K562 (cell line): ENCODE measurements at regions not wholly inside any gene's neighbourhood (a gene's known extent, or its start where the extent isn't known, plus 50 kb on each side); places are given as distances from the start of the nearest gene placed in this dataset.

Experiments used
- ATAC-seq: fragments of 200-7000 bp; cut with Tn5 transposase; 3 replicates; pipeline ENCODE4 v1.9.1; 2020; ENCODE audit warnings: moderate library complexity
- BruUV-seq: library from RNA; stranded (reverse); fragments of 400-500 nt; replicated peaks from 2 replicates; lab custom pipeline; 2021; lab: Mats Ljungman, UMichigan
- CTCF ChIA-PET: fragments of 300-600 bp; formaldehyde crosslinking; extraction: SDS; loops from one replicate; lab custom pipeline; 2021; ENCODE audit warnings: low intra/inter-chr PET ratio; lab: Yijun Ruan, JAX
- POLR2A ChIA-PET: fragments of 300-600, 350-650 bp; sonication (Branson Sonifier 250); formaldehyde crosslinking; extraction: SDS; loops from one replicate; lab custom pipeline; 2021; ENCODE audit warnings: antibody characterized with exemption, inconsistent platforms; lab: Yijun Ruan, JAX
- DNase-seq, 4 experiments: peaks; one replicate each; pipeline versions ENCODE4 v3.0.0 to v3.0.0-alpha.2; 2011 to 2018; ENCODE audit warnings: low spot score in 3 of 4, mixed read lengths in 3 of 4; ENCODE audit errors: extremely low read depth in 1 of 4
- FAIRE-seq: peaks from 2 replicates; lab custom pipeline; 2011; peaks lifted over from hg19 to GRCh38; lab: Jason Lieb, UNC
- H2AFZ ChIP-seq: 2 replicates; pipeline ENCODE4 v1.6.0; 2011; ENCODE audit warnings: low read depth, low read length, control low read depth, inconsistent platforms
- H3K27ac ChIP-seq: fragments of 200-600 bp; 3 replicates; pipeline ENCODE4 v1.8.0; 2011; ENCODE audit warnings: low read depth, mild to moderate bottlenecking, control low read depth, inconsistent platforms, low read length, moderate library complexity, mixed read lengths; ENCODE audit errors: extremely low read depth
- H3K27me3 ChIP-seq, 2 experiments: fragments of 300-600 bp in 1 of 2; 2 replicates in 1 of 2; 3 replicates in 1 of 2; pipeline versions ENCODE4 v1.6.0 to v1.8.0; 2011; ENCODE audit warnings: inconsistent platforms in 2 of 2, low read length in 2 of 2, mild to moderate bottlenecking in 1 of 2, mixed read lengths in 1 of 2, moderate library complexity in 1 of 2; ENCODE audit not compliant: control insufficient read depth in 2 of 2, insufficient read depth in 2 of 2
- H3K36me3 ChIP-seq: fragments of 300-600 bp; 3 replicates; pipeline ENCODE4 v1.8.0; 2011; ENCODE audit warnings: mild to moderate bottlenecking, low read length, inconsistent platforms; ENCODE audit not compliant: control insufficient read depth, insufficient read depth
- H3K4me1 ChIP-seq, 2 experiments: fragments of 200-600 bp in 1 of 2; replicated peaks in 1 of 2; 2 replicates in 1 of 2; 3 replicates in 1 of 2; pipeline versions ENCODE4 v1.5.1 to v1.8.0; 2011; ENCODE audit warnings: inconsistent platforms in 2 of 2, low read length in 2 of 2, mild to moderate bottlenecking in 1 of 2, mixed read lengths in 1 of 2, moderate library complexity in 1 of 2; ENCODE audit not compliant: control insufficient read depth in 2 of 2, insufficient read depth in 2 of 2
- H3K4me2 ChIP-seq: 2 replicates; pipeline ENCODE4 v1.6.1; 2011; ENCODE audit warnings: low read length, control low read depth, inconsistent platforms, mixed read lengths; ENCODE audit not compliant: insufficient read depth
- H3K4me3 ChIP-seq: fragments of 200-600 bp; sonication (generic), shearing (Covaris generic); 2 replicates; pipeline ENCODE4 v1.5.1; 2016; ENCODE audit warnings: control low read depth, inconsistent platforms
- H3K79me2 ChIP-seq: fragments of 200-600 bp; 3 replicates; pipeline ENCODE4 v1.8.0; 2011; ENCODE audit warnings: low read length, inconsistent platforms; ENCODE audit not compliant: control insufficient read depth, insufficient read depth
- H3K9ac ChIP-seq, 2 experiments: 2 replicates each; pipeline versions ENCODE4 v1.6.0 to v1.6.1; 2011; ENCODE audit warnings: low read depth in 2 of 2, low read length in 2 of 2, control low read depth in 1 of 2, inconsistent platforms in 1 of 2, mild to moderate bottlenecking in 1 of 2, mixed read lengths in 1 of 2; ENCODE audit not compliant: insufficient read depth in 1 of 2
- H3K9me1 ChIP-seq: one replicate; pipeline ENCODE4 v1.6.0; 2011; ENCODE audit warnings: inconsistent platforms, mild to moderate bottlenecking, low read length, moderate library complexity; ENCODE audit not compliant: control insufficient read depth, insufficient read depth
- H3K9me3 ChIP-seq: replicated peaks from 2 replicates; pipeline ENCODE4 v1.5.1; 2011; ENCODE audit warnings: low read depth, low read length, inconsistent platforms; ENCODE audit not compliant: control insufficient read depth, insufficient read depth
- H4K20me1 ChIP-seq: replicated peaks from 2 replicates; pipeline ENCODE4 v1.6.1; 2011; ENCODE audit warnings: low read length, inconsistent platforms, mixed read lengths; ENCODE audit not compliant: control insufficient read depth, insufficient read depth
- ARID3A ChIP-seq: IDR thresholded peaks from 2 replicates; pipeline ENCODE4 v1.6.1; 2012; ENCODE audit warnings: low read depth, low read length, improper control_type of control experiment, borderline replicate concordance
- BHLHE40 ChIP-seq: IDR thresholded peaks from 2 replicates; pipeline ENCODE4 v1.6.1; 2011; ENCODE audit warnings: low read length, improper control_type of control experiment
- FOXP4 ChIP-seq: sonication (generic); formaldehyde crosslinking; IDR thresholded peaks from 2 replicates; pipeline ENCODE4 v1.8.0; 2022; ENCODE audit warnings: mild to moderate bottlenecking, missing genetic modification reagents, borderline replicate concordance
- HLTF ChIP-seq: fragments of 450-650 bp; IDR thresholded peaks from 2 replicates; pipeline ENCODE4 v1.6.1; 2016
- HMBOX1 ChIP-seq: sonication (generic); IDR thresholded peaks from 2 replicates; pipeline ENCODE4 v1.6.1; 2016
- HNRNPL ChIP-seq: fragments of 200-400 bp; formaldehyde crosslinking; IDR thresholded peaks from 2 replicates; pipeline ENCODE4 v1.6.1; 2017; ENCODE audit warnings: low read depth, mild to moderate bottlenecking, low read length
- KLF10 ChIP-seq: fragments of 250-450 bp; sonication (Bioruptor Pico); IDR thresholded peaks from 2 replicates; pipeline ENCODE4 v1.6.1; 2021; ENCODE audit warnings: matching md5 sums
- MAFK ChIP-seq: IDR thresholded peaks from 2 replicates; pipeline ENCODE4 v1.6.1; 2011; ENCODE audit warnings: low read length, improper control_type of control experiment
- MAX ChIP-seq: sonication (generic); formaldehyde crosslinking; IDR thresholded peaks from 2 replicates; pipeline ENCODE4 v1.9.0; 2022; ENCODE audit warnings: mild to moderate bottlenecking, missing genetic modification reagents
- MCM2 ChIP-seq: fragments of 450-650 bp; IDR thresholded peaks from 2 replicates; pipeline ENCODE4 v1.6.1; 2017; ENCODE audit warnings: low read depth, mild to moderate bottlenecking
- RNF2 ChIP-seq: sonication (generic); IDR thresholded peaks from 2 replicates; pipeline ENCODE4 v1.6.1; 2016
- YY1 ChIP-seq, 3 experiments: IDR thresholded peaks; 2 replicates each; pipeline ENCODE4 v1.6.1; 2011; ENCODE audit warnings: low read length in 2 of 3, mild to moderate bottlenecking in 2 of 3, moderate library complexity in 2 of 3, borderline replicate concordance in 1 of 3, control low read depth in 1 of 3, low read depth in 1 of 3; ENCODE audit not compliant: insufficient read depth in 3 of 3, insufficient replicate concordance in 2 of 3, control insufficient read depth in 1 of 3, insufficient read length in 1 of 3; ENCODE audit errors: extremely low read depth in 1 of 3
- ZNF12 ChIP-seq: sonication (generic); formaldehyde crosslinking; IDR thresholded peaks from 2 replicates; pipeline ENCODE4 v1.4.0; 2020; ENCODE audit warnings: mild to moderate bottlenecking, missing genetic modification reagents
- ZNF280B ChIP-seq: fragments of 250-450 bp; sonication (Bioruptor Pico); IDR thresholded peaks from 2 replicates; pipeline ENCODE4 v1.5.1; 2021; ENCODE audit warnings: mild to moderate bottlenecking
- WGBS: fragments of 100-300 bp; shearing (Covaris generic); methylation state at CpG from one replicate; pipeline ENCODE4 v1.1.6; 2016; ENCODE audit warnings: low coverage, mixed read lengths; ENCODE audit not compliant: insufficient coverage; ENCODE audit errors: missing lambda C conversion rate; 5-methylcytosine and 5-hydroxymethylcytosine counted together
- in situ Hi-C: fragments of 300-500 bp; cut with MboI; formaldehyde crosslinking; loops from 4 replicates; pipeline ENCODE4 v1.15.0; 2018; ENCODE audit warnings: inconsistent platforms, mixed read lengths
- intact Hi-C: fragments of 100-400 bp; cut with micrococcal nuclease; formaldehyde crosslinking; loops from 2 replicates; pipeline ENCODE4 v1.14.2; 2022

GRCh38 chr6:23441808-23442461 is 684.1 kb upstream of the NRSN1 start (continued):
- TF ChIP-seq HMBOX1: no peak
- no peak for TF ChIP-seq RNF2

- no peaks in the 10 kb centered on the region for H3K36me3 ChIP-seq
- no peak overlapping the region for H2AFZ ChIP-seq
- H3K4me3 ChIP-seq: no peak overlapping the region
- ATAC-seq: no peak
- ChIA-PET POLR2A (no interaction called here), CTCF (no interaction called here)
- no peak for DNase-seq
- no peaks in the 10 kb centered on the region for H3K9me3 ChIP-seq
- H3K79me2 ChIP-seq: no peaks in the 10 kb centered on the region
- intact Hi-C loops (no loop called here), in situ Hi-C loops (no loop called here)
- no peaks in the 10 kb centered on the region for H3K27me3 ChIP-seq
- BruUV-seq: no TSS peak
- H4K20me1 ChIP-seq: no peaks in the 10 kb centered on the region
- no peak for FAIRE-seq
- H3K4me2 ChIP-seq: no peak overlapping the region
- WGBS: 1% methylated on average over 5 of the region's 5 CpGs
- H3K9me1 ChIP-seq: no peaks in the 10 kb centered on the region
- no peak overlapping the region for H3K9ac ChIP-seq
- no peaks in the 10 kb centered on the region for H3K4me1 ChIP-seq
- no peak overlapping the region for H3K27ac ChIP-seq
- TF ChIP-seq MAFK (no peak), ZNF12 (no peak), HNRNPL (no peak), HLTF (no peak), ZNF280B (CRISPR knock-in tag) (no peak), MAX (CRISPR knock-in tag) (no peak), KLF10 (CRISPR knock-in tag) (no peak), BHLHE40 (no peak), FOXP4 (CRISPR knock-in tag) (no peak), ARID3A (no peak), YY1 (IDR thresholded peaks at IDR 0.05; ENCODE audit: borderline replicate concordance in 1 of 3, control insufficient read depth in 1 of 3, extremely low read depth in 1 of 3, insufficient read depth in 3 of 3, insufficient read length in 1 of 3, insufficient replicate concordance in 2 of 3, low read depth in 1 of 3, low read length in 2 of 3) (no peak), MCM2 (no peak)
Measured at GRCh38 chr6:23445157-23445710, 680.8 kb upstream of the NRSN1 start.
